BLaER1 (cell line): ENCODE measurements at regions not wholly inside any gene's neighbourhood (a gene's known extent, or its start where the extent isn't known, plus 50 kb on each side); places are given as distances from the start of the nearest gene placed in this dataset.
"Not testable (repeated sequence)": the region's sequence is repeated elsewhere in the genome, so short reads cannot be mapped to it uniquely, and the experiment has no call there.

Experiments used
- H3K27ac ChIP-seq: shearing (Covaris generic); formaldehyde crosslinking; 2 replicates; pipeline ENCODE4 v1.8.1; 2022
- H3K27me3 ChIP-seq: shearing (Covaris generic); formaldehyde crosslinking; 2 replicates; pipeline ENCODE4 v1.8.1; 2022
- H3K36me3 ChIP-seq: shearing (Covaris generic); formaldehyde crosslinking; 2 replicates; pipeline ENCODE4 v1.8.1; 2022
- H3K4me1 ChIP-seq: shearing (Covaris generic); formaldehyde crosslinking; 2 replicates; pipeline ENCODE4 v1.8.1; 2022
- H3K4me2 ChIP-seq: shearing (Covaris generic); formaldehyde crosslinking; 2 replicates; pipeline ENCODE4 v1.8.1; 2022
- H3K4me3 ChIP-seq: shearing (Covaris generic); formaldehyde crosslinking; 2 replicates; pipeline ENCODE4 v1.8.1; 2022
- H3K9ac ChIP-seq: shearing (Covaris generic); formaldehyde crosslinking; 2 replicates; pipeline ENCODE4 v1.8.1; 2022
- H3K9me3 ChIP-seq: shearing (Covaris generic); formaldehyde crosslinking; 2 replicates; pipeline ENCODE4 v1.8.1; 2022
- H4K20me1 ChIP-seq: shearing (Covaris generic); formaldehyde crosslinking; 2 replicates; pipeline ENCODE4 v1.8.1; 2022
- Cebpa-rat ChIP-seq: shearing (Covaris generic); IDR thresholded peaks from 2 replicates; pipeline ENCODE4 v1.8.1; 2022

DNA sequence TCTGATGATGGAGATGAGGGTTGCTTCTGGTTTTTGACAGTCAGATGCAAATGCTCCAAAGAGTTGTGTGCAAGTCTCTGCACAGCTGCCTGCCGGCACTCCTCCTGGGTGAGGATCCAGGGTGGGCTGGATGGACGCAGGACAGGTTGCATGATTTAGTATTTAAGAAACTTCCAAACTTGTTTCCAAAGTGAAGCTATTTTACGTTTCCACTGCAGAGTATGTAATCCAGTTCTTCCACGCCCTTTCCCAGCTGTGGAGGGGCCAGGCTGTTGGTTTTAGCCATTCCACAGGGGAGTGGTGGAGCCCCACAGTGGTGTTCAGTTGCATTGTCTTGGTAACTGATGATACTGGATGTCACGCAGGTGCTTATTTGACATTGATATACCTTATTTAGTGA lies 157.3 kb downstream of the THBS2 start:
- H3K4me2 ChIP-seq: no peak overlapping the region
- H3K4me3 ChIP-seq: no peak overlapping the region
- no peaks in the 10 kb centered on the region for H3K27me3 ChIP-seq
- no peak for TF ChIP-seq Cebpa-rat
- H4K20me1 ChIP-seq: no peaks in the 10 kb centered on the region
- H3K36me3 ChIP-seq: no peaks in the 10 kb centered on the region
- H3K9me3 ChIP-seq: peaks cover 15% of the 10 kb centered on the region
- no peaks in the 10 kb centered on the region for H3K4me1 ChIP-seq
- no peak overlapping the region for H3K9ac ChIP-seq
- H3K27ac ChIP-seq: no peak overlapping the region

DNA sequence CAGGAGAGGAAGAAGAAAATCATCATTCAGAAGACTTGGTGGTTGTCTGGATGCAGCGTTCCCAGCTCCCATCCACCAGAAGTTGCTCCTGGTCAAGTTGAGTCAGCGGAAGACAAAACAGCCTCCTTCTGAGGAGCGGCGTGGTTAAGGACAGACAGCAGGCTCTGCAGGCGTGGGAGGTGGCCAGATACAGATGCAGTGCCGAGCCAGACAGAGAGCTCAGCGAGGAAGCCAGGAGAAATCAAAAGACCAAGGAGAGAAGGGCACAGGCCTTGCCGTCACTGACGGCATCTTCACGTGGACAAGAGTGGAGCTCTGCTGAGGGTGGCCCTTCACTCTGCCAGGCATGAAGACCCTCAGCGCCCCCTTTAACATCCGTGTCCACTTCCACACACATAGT lies 158.5 kb downstream of the THBS2 start:
- Histone ChIP-seq H3K36me3 (no peaks in the 10 kb centered on the region), H3K9ac (no peak overlapping the region), H3K9me3 (peaks cover 27% of the 10 kb centered on the region), H3K27ac (no peak overlapping the region), H3K4me3 (no peak overlapping the region), H3K4me1 (no peaks in the 10 kb centered on the region), H4K20me1 (no peaks in the 10 kb centered on the region), H3K4me2 (no peak overlapping the region), H3K27me3 (no peaks in the 10 kb centered on the region)
- no peak for TF ChIP-seq Cebpa-rat

DNA sequence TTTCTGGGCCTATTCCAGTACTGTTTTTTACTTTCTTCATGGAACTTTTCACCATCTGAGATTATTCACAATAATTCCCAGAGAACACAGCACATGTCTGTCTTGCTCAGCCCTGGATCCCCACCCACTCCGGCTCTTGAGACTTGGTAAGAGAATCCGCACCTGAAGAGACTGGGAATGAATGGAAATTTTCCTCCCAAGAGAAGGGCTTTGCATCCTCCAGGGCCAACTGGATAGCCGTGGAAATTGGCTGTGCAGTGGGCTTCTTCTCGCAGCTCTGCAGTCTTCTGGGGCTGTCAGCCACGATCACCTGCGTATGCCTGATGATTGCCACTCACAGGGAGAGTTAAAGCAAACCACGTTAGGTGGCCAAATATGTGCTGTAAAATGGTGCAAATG lies 159.1 kb downstream of the THBS2 start:
- Histone ChIP-seq H3K36me3 (no peaks in the 10 kb centered on the region), H3K9ac (no peak overlapping the region), H3K4me2 (no peak overlapping the region), H3K9me3 (peaks cover 33% of the 10 kb centered on the region), H3K4me1 (no peaks in the 10 kb centered on the region), H3K27me3 (no peaks in the 10 kb centered on the region), H3K27ac (no peak overlapping the region), H3K4me3 (no peak overlapping the region), H4K20me1 (no peaks in the 10 kb centered on the region)
- TF ChIP-seq Cebpa-rat: no peak

DNA sequence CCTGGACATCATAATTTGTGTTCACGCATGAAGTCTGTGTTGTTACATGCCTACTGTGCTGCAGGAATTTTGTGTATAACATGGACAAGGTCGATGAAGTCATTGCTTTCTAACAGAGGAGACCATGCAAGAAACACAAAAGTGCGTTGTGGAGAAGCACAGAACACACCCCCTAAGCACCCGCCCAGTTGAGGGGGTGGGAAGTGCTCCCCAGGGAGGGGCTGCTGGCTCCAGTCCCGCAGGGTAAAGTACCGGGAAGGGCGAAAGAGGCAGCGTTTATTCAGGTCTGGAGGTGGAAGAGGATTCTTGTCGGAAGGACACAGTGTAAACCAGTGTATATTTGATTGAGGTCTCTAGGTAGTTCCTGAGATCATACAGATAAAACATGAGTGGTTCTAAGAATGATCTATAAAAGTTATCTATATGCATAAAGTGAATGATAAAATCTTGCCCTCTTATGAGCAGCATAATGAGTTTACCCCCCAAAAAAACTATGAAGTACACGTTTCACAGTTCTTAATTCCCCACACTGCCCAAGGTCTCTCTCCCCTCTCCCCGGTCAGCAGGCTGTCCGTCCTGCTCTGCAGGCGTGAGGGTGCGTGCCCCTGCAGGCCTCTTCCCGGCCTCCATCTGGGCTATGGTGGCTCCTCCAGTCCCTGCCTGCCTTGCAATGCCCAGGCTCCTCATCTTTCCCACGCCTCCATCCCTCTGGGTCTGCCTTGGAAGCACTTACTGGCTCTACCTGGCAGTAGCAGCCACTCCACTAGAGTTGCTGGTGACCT lies 159.7 kb downstream of the THBS2 start:
- no peak overlapping the region for H3K27ac ChIP-seq
- peaks cover 38% of the 10 kb centered on the region for H3K9me3 ChIP-seq
- TF ChIP-seq Cebpa-rat: no peak

DNA sequence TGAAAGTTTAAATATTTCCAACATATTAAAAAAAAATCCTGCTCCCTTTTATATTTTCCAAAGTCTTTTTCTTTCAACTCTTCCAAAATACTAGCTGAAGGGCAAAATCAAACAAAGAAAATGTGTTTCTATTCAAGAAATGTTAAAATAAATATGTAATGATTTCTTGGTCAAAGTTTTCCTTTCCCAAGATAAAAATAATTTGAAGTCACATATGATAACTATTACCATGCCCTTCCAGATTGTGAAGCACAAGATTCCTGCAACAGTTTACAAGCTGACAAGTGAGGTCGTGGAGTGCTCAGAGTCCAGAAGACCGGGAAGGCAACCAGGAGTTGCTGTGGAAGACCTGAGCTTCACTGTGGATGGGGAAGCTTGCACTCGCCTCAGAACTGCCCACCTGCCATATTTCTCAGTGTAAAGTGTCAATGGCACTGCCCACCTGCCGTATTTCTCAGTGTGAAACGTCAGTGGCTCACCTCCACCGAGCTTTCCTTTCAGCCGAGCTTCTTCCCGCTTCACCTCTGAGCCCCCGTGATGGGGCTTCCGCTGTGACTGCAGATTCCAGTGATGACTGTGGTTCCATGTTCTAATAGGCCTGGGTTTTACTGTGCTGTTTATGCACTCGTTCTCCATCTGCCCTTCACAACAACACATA lies 160.5 kb downstream of the THBS2 start:
- no peak for TF ChIP-seq Cebpa-rat
- H3K4me2 ChIP-seq: no peak overlapping the region

More for the DNA sequence above, 159.7 kb downstream of the THBS2 start:
- H3K4me1 ChIP-seq: no peaks in the 10 kb centered on the region
- no peak overlapping the region for H3K9ac ChIP-seq
- no peak overlapping the region for H3K4me2 ChIP-seq
- H3K4me3 ChIP-seq: no peak overlapping the region
- H4K20me1 ChIP-seq: no peaks in the 10 kb centered on the region
- no peaks in the 10 kb centered on the region for H3K36me3 ChIP-seq
- H3K27me3 ChIP-seq: no peaks in the 10 kb centered on the region

DNA sequence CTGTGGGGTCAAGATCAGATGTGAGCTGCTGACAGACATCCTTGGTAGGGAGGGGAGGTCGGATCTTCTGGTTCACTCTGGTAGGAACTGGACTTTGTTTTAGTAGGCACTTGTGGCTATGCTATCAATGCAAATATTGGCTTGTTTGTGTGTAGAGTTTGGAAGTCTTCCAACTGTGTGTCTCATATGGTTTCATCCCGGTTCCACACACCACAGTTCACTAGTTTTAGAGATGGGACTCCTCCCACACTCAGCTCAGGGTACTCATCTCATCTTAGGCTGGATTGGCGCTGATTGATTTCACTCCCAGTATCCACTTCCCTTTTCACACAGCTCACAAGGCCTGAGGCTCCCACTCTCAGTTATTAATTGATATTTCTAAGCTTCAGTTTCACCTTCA lies 161.3 kb downstream of the THBS2 start:
- no peak overlapping the region for H3K27ac ChIP-seq
- no peaks in the 10 kb centered on the region for H3K4me1 ChIP-seq
- H3K9me3 ChIP-seq: peaks cover 50% of the 10 kb centered on the region
- H4K20me1 ChIP-seq: no peaks in the 10 kb centered on the region
- TF ChIP-seq Cebpa-rat: no peak
- no peak overlapping the region for H3K4me2 ChIP-seq
- no peaks in the 10 kb centered on the region for H3K36me3 ChIP-seq
- no peak overlapping the region for H3K9ac ChIP-seq
- H3K27me3 ChIP-seq: no peaks in the 10 kb centered on the region
- no peak overlapping the region for H3K4me3 ChIP-seq

More for the DNA sequence above, 160.5 kb downstream of the THBS2 start:
- Histone ChIP-seq H3K9me3 (peaks cover 44% of the 10 kb centered on the region), H4K20me1 (no peaks in the 10 kb centered on the region), H3K4me3 (no peak overlapping the region), H3K27me3 (no peaks in the 10 kb centered on the region), H3K36me3 (no peaks in the 10 kb centered on the region), H3K9ac (no peak overlapping the region), H3K27ac (no peak overlapping the region), H3K4me1 (no peaks in the 10 kb centered on the region)

DNA sequence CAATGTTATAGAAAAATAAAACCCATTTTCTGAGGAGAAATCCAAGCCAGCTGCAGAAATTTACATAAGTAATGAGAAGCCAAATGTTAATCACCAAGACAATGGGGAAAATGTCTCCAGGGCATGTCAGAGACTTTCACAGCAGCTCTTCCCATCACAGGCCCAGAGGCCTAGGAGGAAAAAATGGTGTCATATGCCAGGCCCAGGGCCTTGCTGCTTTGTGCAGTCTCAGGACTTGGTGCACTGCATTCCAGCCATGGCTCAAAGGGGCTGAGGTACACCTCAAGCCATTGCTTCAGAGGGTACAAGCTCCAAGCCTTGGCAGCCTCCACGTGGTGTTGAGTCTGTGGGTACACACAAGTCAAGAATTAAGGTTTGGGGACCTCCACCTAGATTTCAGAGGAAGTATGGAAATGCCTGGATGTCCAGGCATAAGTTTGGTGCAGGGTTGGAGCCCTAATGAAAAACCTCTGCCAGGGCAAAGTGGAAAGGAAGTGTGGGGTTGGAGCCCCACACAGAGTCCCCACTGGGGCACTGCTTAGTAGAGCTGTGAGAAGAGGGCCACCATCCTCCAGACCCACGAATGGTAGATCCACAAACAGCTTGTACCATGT lies 163.0 kb downstream of the THBS2 start:
- not testable (repeated sequence) for H3K36me3 ChIP-seq, H3K27ac ChIP-seq, H4K20me1 ChIP-seq, H3K9ac ChIP-seq, H3K4me2 ChIP-seq, H3K27me3 ChIP-seq, H3K4me1 ChIP-seq
- Histone ChIP-seq H3K4me3 (peak overlapping the region; percentile 28), H3K9me3 (peaks cover 53% of the 10 kb centered on the region)

DNA sequence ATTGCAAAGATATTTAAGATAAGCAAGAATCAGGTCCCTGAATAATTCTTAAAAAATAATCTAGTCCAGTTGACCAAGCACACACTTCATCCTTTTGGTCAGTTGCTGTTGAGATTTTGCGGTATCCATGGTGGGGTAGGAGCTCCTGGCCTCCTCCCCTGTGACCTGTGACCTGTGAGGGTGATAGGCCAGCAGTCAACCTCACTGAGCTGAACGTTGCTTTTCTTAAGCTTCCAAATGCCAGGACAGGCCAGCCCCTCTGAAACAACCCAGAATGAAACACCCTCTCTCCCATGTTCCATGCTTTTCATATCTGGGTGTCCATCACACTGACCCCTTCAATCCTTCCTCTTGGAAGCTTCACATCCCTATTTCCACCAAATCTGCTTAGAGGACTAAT lies 164.9 kb downstream of the THBS2 start:
- no peaks in the 10 kb centered on the region for H3K27me3 ChIP-seq
- no peak overlapping the region for H3K4me3 ChIP-seq
- TF ChIP-seq Cebpa-rat: no peak
- H3K36me3 ChIP-seq: no peaks in the 10 kb centered on the region
- no peaks in the 10 kb centered on the region for H3K4me1 ChIP-seq
- no peak overlapping the region for H3K27ac ChIP-seq
- peaks cover 53% of the 10 kb centered on the region for H3K9me3 ChIP-seq
- H3K4me2 ChIP-seq: no peak overlapping the region
- no peak overlapping the region for H3K9ac ChIP-seq
- no peaks in the 10 kb centered on the region for H4K20me1 ChIP-seq

DNA sequence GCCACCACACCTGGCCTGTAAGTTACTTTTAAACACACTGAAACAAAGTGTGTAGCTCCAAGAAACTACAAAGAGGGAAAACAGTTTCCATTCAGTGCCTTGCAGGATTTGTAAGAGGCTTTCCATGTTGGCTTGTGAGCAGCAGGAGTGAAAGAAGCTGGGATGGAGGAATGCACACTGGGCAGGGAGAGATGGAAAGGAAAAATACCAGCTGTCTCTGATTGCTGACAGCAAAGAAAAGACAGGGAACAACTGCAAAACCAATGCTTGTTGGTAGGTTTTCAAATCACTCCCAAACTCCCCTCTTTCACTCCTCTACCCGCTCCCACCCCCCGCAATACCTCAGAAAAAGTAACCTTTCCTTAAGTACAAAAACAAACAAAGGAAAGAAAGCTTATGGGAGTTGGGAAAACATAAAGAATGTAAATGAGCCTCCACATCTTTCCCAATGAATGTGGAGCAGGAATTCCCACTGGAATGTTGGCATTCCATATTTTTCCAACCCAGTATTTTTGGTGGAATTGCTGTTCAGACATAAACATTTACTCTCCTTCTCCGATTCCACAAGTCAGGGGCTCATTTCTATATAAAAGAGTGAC lies 166.1 kb downstream of the THBS2 start:
- no peaks in the 10 kb centered on the region for H3K27me3 ChIP-seq
- no peak for TF ChIP-seq Cebpa-rat
- H3K4me2 ChIP-seq: no peak overlapping the region
- no peak overlapping the region for H3K27ac ChIP-seq
- H3K9ac ChIP-seq: no peak overlapping the region
- H3K4me1 ChIP-seq: no peaks in the 10 kb centered on the region
- H3K4me3 ChIP-seq: no peak overlapping the region
- H4K20me1 ChIP-seq: no peaks in the 10 kb centered on the region
- H3K36me3 ChIP-seq: no peaks in the 10 kb centered on the region
- H3K9me3 ChIP-seq: peaks cover 50% of the 10 kb centered on the region

DNA sequence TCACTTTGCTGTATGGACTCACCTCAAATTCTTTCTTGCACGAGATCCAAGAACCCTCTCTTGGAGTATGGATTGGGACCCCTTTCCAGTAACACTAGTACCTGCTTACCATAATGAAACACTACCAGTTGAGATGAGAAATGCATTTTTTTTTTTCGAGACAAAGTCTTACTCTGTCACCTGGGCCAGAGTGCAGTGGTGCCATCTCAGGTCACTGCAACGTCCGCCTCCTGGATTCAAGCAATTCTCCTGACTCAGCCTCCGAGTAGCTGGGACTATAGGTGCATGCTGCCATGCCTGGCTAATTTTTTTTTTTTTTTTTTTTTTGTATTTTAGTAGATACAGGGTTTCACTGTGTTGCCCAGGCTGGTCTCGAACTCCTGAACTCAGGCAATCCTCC lies 167.0 kb downstream of the THBS2 start:
- not testable (repeated sequence) for H3K36me3 ChIP-seq, H4K20me1 ChIP-seq, H3K27me3 ChIP-seq, H3K27ac ChIP-seq, H3K9ac ChIP-seq, H3K4me3 ChIP-seq, H3K4me1 ChIP-seq, H3K4me2 ChIP-seq
- peaks cover 41% of the 10 kb centered on the region for H3K9me3 ChIP-seq
